SK-N-SH (cell line): ENCODE measurements at regions not wholly inside any gene's neighbourhood (a gene's known extent, or its start where the extent isn't known, plus 50 kb on each side); places are given as distances from the start of the nearest gene placed in this dataset.

ENCODE experiments used
- CTCF ChIA-PET: fragments of 300-600, 350-600 bp; formaldehyde crosslinking; extraction: SDS; loops from one replicate; lab custom pipeline; 2021; lab: Yijun Ruan, JAX
- POLR2A ChIA-PET: fragments of 350-600 bp; sonication (Branson Sonifier 250); formaldehyde crosslinking; extraction: SDS; loops from one replicate; lab custom pipeline; 2020; ENCODE audit warnings: antibody characterized with exemption, inconsistent platforms; lab: Yijun Ruan, JAX
- DNase-seq: peaks from one replicate; pipeline ENCODE4 v3.0.0; 2012
- H2AFZ ChIP-seq: fragments of 200-600 bp; sonication (generic); 2 replicates; pipeline ENCODE4 v1.8.1; 2016; ENCODE audit warnings: antibody characterized with exemption, mild to moderate bottlenecking, low read depth
- H3F3A ChIP-seq: fragments of 200-600 bp; sonication (generic); replicated peaks from 2 replicates; pipeline ENCODE3; 2016; ENCODE audit warnings: antibody characterized with exemption, mild to moderate bottlenecking; ENCODE audit not compliant: insufficient read depth
- H3K27ac ChIP-seq, 2 experiments: fragments of 200-500 bp in 1 of 2; fragments of 200-600 bp in 1 of 2; sonication (Bioruptor generic) in 1 of 2; sonication (generic), shearing (Covaris generic) in 1 of 2; 2 replicates each; pipeline versions ENCODE4 v1.5.1 to v1.6.1; 2014 to 2016; ENCODE audit warnings: low read depth in 2 of 2, inconsistent platforms in 1 of 2, low read length in 1 of 2, mild to moderate bottlenecking in 1 of 2, mixed read lengths in 1 of 2
- H3K27me3 ChIP-seq: fragments of 200-600 bp; sonication (generic), shearing (Covaris generic); 2 replicates; pipeline ENCODE4 v1.6.1; 2016; ENCODE audit warnings: mixed run types; ENCODE audit not compliant: insufficient read depth
- H3K36me3 ChIP-seq, 2 experiments: fragments of 200-500 bp in 1 of 2; fragments of 200-600 bp in 1 of 2; sonication (Bioruptor generic) in 1 of 2; sonication (generic) in 1 of 2; replicated peaks in 1 of 2; 2 replicates each; pipeline versions ENCODE3 to v1.5.1; 2014 to 2016; ENCODE audit warnings: low read length in 1 of 2, mild to moderate bottlenecking in 1 of 2; ENCODE audit not compliant: insufficient read depth in 2 of 2, control insufficient read depth in 1 of 2
- H3K4me1 ChIP-seq, 2 experiments: fragments of 200-500 bp in 1 of 2; fragments of 200-600 bp in 1 of 2; sonication (Bioruptor generic) in 1 of 2; sonication (generic), shearing (Covaris generic) in 1 of 2; 2 replicates each; pipeline versions ENCODE4 v1.5.1 to v1.6.1; 2014 to 2016; ENCODE audit warnings: low read depth in 1 of 2, low read length in 1 of 2, mixed run types in 1 of 2; ENCODE audit not compliant: insufficient read depth in 2 of 2, control insufficient read depth in 1 of 2
- H3K4me2 ChIP-seq: fragments of 200-600 bp; sonication (generic), shearing (Covaris generic); 2 replicates; pipeline ENCODE4 v1.6.1; 2017; ENCODE audit warnings: mixed run types
- H3K4me3 ChIP-seq, 2 experiments: fragments of 200-500 bp in 1 of 2; fragments of 200-600 bp in 1 of 2; sonication (Bioruptor generic) in 1 of 2; sonication (generic), shearing (Covaris generic) in 1 of 2; 2 replicates each; pipeline versions ENCODE4 v1.5.1 to v1.8.1; 2014 to 2016; ENCODE audit warnings: low read depth in 2 of 2, inconsistent platforms in 1 of 2, low read length in 1 of 2, mild to moderate bottlenecking in 1 of 2, mixed read lengths in 1 of 2, moderate library complexity in 1 of 2
- H3K79me2 ChIP-seq: fragments of 200-600 bp; sonication (generic); 2 replicates; pipeline ENCODE4 v1.8.1; 2017; ENCODE audit warnings: mild to moderate bottlenecking; ENCODE audit not compliant: insufficient read depth
- H3K9ac ChIP-seq: fragments of 200-600 bp; sonication (generic); 2 replicates; pipeline ENCODE4 v1.6.1; 2017; ENCODE audit warnings: mixed run types
- H3K9me2 ChIP-seq: fragments of 200-600 bp; sonication (generic); 2 replicates; pipeline ENCODE4 v1.6.1; 2017; ENCODE audit warnings: mixed run types
- H3K9me3 ChIP-seq: fragments of 200-600 bp; sonication (generic); 2 replicates; pipeline ENCODE4 v1.6.1; 2017; ENCODE audit warnings: mixed run types, mild to moderate bottlenecking, moderate library complexity
- H4K20me1 ChIP-seq: fragments of 200-600 bp; sonication (generic); 2 replicates; pipeline ENCODE4 v1.6.1; 2017; ENCODE audit warnings: mild to moderate bottlenecking, mixed run types; ENCODE audit not compliant: insufficient read depth
- ELF1 ChIP-seq: IDR thresholded peaks from 2 replicates; pipeline ENCODE4 v1.4.0; 2012
- EZH2phosphoT487 ChIP-seq: fragments of 200-600 bp; sonication (generic); IDR thresholded peaks from 2 replicates; pipeline ENCODE4 v1.6.1; 2017; ENCODE audit warnings: low read depth, mixed run types, mild to moderate bottlenecking, antibody characterized with exemption, moderate library complexity, borderline replicate concordance
- FOSL2 ChIP-seq: IDR thresholded peaks from 2 replicates; pipeline ENCODE4 v1.4.0; 2012; ENCODE audit warnings: low read depth, mild to moderate bottlenecking, moderate library complexity, borderline replicate concordance
- GATA2 ChIP-seq: sonication (generic); formaldehyde crosslinking; IDR thresholded peaks from 2 replicates; pipeline ENCODE4 v1.5.0; 2020; ENCODE audit warnings: mild to moderate bottlenecking, missing genetic modification reagents
- SMC3 ChIP-seq: IDR thresholded peaks from 2 replicates; pipeline ENCODE4 v1.6.1; 2012; ENCODE audit warnings: low read depth, low read length, improper control_type of control experiment
- TAF1 ChIP-seq: IDR thresholded peaks from 2 replicates; pipeline ENCODE4 v1.6.1; 2012; ENCODE audit warnings: low read depth, mild to moderate bottlenecking, low read length, moderate library complexity, borderline replicate concordance
- TEAD4 ChIP-seq: IDR thresholded peaks from 2 replicates; pipeline ENCODE4 v1.4.0; 2012; ENCODE audit warnings: mild to moderate bottlenecking, borderline replicate concordance; ENCODE audit not compliant: insufficient read depth
- YY1 ChIP-seq: IDR thresholded peaks from 2 replicates; pipeline ENCODE4 v1.4.0; 2012; ENCODE audit warnings: low read depth, mild to moderate bottlenecking
- ZBTB33 ChIP-seq: IDR thresholded peaks from 2 replicates; pipeline ENCODE4 v1.4.0; 2012; ENCODE audit warnings: low read depth, borderline replicate concordance
- WGBS: methylation state at CpG from one replicate; pipeline ENCODE4 v1.1.6; 2017; ENCODE audit warnings: low lambda C conversion rate; 5-methylcytosine and 5-hydroxymethylcytosine counted together
- TF ChIP-seq, protein P1 (sequence below): IDR thresholded peaks from 2 replicates; pipeline ENCODE4 v1.4.0; 2012; ENCODE audit warnings: low read depth, borderline replicate concordance
- TF ChIP-seq, protein P2 (sequence below): fragments of 150-350 bp; IDR thresholded peaks from 2 replicates; pipeline ENCODE4 v1.6.1; 2016; ENCODE audit warnings: mild to moderate bottlenecking, low read depth, low read length
- TF ChIP-seq, protein P3 (sequence below): IDR thresholded peaks from 2 replicates; pipeline ENCODE4 v1.6.1; 2012; ENCODE audit warnings: mild to moderate bottlenecking, low read depth, low read length, moderate library complexity
- TF ChIP-seq, protein P4 (sequence below): fragments of 150-350 bp; IDR thresholded peaks from 2 replicates; pipeline ENCODE4 v1.6.1; 2017; ENCODE audit warnings: antibody characterized with exemption, low read length, low read depth, borderline replicate concordance

GRCh38 chr9:107100591-107100990 is 182.5 kb upstream of the RAD23B start (continued):
- no peak for TF ChIP-seq ZBTB33

DNA sequence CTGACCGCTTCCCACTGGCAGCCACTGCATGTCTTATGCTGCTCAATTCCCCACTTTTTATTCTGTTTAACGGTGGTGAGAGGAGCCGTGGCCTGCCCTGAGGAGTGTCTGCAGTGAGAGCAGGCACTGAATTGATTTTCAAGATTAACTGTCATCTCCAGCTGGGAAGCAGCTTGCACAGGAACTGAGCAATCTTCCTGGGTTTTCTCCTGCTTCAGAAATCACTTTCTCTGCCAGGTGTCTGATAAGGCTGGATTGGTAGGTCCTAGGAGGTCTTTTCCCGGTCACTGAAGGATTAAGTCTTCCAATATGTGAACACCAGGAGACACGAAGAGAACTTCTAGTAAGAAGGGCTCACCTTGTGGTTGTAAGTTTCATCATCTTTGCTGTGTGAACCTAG is 181.1 kb upstream of the RAD23B start:
- no peaks in the 10 kb centered on the region for H3K9me3 ChIP-seq
- H3F3A ChIP-seq = no peaks in the 10 kb centered on the region
- POLR2A ChIA-PET = no interaction called here
- H3K9me2 ChIP-seq = no peaks in the 10 kb centered on the region
- no peak overlapping the region for H3K9ac ChIP-seq
- no peaks in the 10 kb centered on the region for H3K27me3 ChIP-seq
- CTCF ChIA-PET = no interaction called here
- no peaks in the 10 kb centered on the region for H3K36me3 ChIP-seq
- no peaks in the 10 kb centered on the region for H3K79me2 ChIP-seq
- DNase-seq = no peak
- H3K4me2 ChIP-seq = no peak overlapping the region
- TF ChIP-seq EZH2phosphoT487 (no peak), TAF1 (no peak), SMC3 (no peak), GATA2 (CRISPR knock-in tag) (no peak), YY1 (no peak), FOSL2 (no peak), TEAD4 (no peak), ELF1 (no peak)
- TF ChIP-seq, protein P1, sequence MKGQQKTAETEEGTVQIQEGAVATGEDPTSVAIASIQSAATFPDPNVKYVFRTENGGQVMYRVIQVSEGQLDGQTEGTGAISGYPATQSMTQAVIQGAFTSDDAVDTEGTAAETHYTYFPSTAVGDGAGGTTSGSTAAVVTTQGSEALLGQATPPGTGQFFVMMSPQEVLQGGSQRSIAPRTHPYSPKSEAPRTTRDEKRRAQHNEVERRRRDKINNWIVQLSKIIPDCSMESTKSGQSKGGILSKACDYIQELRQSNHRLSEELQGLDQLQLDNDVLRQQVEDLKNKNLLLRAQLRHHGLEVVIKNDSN = no peak
- TF ChIP-seq, protein P2, sequence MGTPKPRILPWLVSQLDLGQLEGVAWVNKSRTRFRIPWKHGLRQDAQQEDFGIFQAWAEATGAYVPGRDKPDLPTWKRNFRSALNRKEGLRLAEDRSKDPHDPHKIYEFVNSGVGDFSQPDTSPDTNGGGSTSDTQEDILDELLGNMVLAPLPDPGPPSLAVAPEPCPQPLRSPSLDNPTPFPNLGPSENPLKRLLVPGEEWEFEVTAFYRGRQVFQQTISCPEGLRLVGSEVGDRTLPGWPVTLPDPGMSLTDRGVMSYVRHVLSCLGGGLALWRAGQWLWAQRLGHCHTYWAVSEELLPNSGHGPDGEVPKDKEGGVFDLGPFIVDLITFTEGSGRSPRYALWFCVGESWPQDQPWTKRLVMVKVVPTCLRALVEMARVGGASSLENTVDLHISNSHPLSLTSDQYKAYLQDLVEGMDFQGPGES = no peak
- TF ChIP-seq, protein P3, sequence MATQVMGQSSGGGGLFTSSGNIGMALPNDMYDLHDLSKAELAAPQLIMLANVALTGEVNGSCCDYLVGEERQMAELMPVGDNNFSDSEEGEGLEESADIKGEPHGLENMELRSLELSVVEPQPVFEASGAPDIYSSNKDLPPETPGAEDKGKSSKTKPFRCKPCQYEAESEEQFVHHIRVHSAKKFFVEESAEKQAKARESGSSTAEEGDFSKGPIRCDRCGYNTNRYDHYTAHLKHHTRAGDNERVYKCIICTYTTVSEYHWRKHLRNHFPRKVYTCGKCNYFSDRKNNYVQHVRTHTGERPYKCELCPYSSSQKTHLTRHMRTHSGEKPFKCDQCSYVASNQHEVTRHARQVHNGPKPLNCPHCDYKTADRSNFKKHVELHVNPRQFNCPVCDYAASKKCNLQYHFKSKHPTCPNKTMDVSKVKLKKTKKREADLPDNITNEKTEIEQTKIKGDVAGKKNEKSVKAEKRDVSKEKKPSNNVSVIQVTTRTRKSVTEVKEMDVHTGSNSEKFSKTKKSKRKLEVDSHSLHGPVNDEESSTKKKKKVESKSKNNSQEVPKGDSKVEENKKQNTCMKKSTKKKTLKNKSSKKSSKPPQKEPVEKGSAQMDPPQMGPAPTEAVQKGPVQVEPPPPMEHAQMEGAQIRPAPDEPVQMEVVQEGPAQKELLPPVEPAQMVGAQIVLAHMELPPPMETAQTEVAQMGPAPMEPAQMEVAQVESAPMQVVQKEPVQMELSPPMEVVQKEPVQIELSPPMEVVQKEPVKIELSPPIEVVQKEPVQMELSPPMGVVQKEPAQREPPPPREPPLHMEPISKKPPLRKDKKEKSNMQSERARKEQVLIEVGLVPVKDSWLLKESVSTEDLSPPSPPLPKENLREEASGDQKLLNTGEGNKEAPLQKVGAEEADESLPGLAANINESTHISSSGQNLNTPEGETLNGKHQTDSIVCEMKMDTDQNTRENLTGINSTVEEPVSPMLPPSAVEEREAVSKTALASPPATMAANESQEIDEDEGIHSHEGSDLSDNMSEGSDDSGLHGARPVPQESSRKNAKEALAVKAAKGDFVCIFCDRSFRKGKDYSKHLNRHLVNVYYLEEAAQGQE = no peak
- TF ChIP-seq, protein P4, sequence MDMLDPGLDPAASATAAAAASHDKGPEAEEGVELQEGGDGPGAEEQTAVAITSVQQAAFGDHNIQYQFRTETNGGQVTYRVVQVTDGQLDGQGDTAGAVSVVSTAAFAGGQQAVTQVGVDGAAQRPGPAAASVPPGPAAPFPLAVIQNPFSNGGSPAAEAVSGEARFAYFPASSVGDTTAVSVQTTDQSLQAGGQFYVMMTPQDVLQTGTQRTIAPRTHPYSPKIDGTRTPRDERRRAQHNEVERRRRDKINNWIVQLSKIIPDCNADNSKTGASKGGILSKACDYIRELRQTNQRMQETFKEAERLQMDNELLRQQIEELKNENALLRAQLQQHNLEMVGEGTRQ = no peak
- H3K27ac ChIP-seq = no peak overlapping the region
- H4K20me1 ChIP-seq = no peaks in the 10 kb centered on the region
- 50% methylated on average over 5 of the region's 5 CpGs for WGBS
- peaks cover 0 to 12% of the 10 kb centered on the region in 2 experiments; a peak in 1 of 4 replicates for H3K4me1 ChIP-seq
- no peak overlapping the region for H3K4me3 ChIP-seq
- H2AFZ ChIP-seq = no peak overlapping the region
